HepG2 (cell line): ENCODE measurements at regions not wholly inside any gene's neighbourhood (a gene's known extent, or its start where the extent isn't known, plus 50 kb on each side); places are given as distances from the start of the nearest gene placed in this dataset.

Experiments used
- AHR ChIP-seq: IDR thresholded peaks from 2 replicates; pipeline ENCODE4 v1.6.1; 2018; ENCODE audit warnings: missing genetic modification reagents, missing compliant biosample characterization
- ASH2L ChIP-seq: fragments of 300-600, 200-600 bp; sonication (generic); IDR thresholded peaks from 2 replicates; pipeline ENCODE4 v1.7.0; 2017; ENCODE audit warnings: low read depth, mild to moderate bottlenecking, moderate library complexity, mixed read lengths, low read length; ENCODE audit not compliant: insufficient read length
- GATAD2A ChIP-seq: IDR thresholded peaks from 2 replicates; pipeline ENCODE4 v1.6.1; 2016
- HOMEZ ChIP-seq: IDR thresholded peaks from 2 replicates; pipeline ENCODE4 v1.6.1; 2016; ENCODE audit warnings: low read depth
- MAFF ChIP-seq: IDR thresholded peaks from 2 replicates; pipeline ENCODE4 v1.6.1; 2011; ENCODE audit warnings: low read depth, low read length, improper control_type of control experiment
- MYC ChIP-seq: sonication (generic); formaldehyde crosslinking; IDR thresholded peaks from 2 replicates; pipeline ENCODE4 v1.9.0; 2021; ENCODE audit warnings: missing genetic modification reagents, borderline replicate concordance
- NFKB2 ChIP-seq: sonication (generic); formaldehyde crosslinking; IDR thresholded peaks from 2 replicates; pipeline ENCODE4 v1.4.0; 2020; ENCODE audit warnings: missing genetic modification reagents, borderline replicate concordance
- NR2F6 ChIP-seq, 2 experiments: IDR thresholded peaks; 2 replicates each; pipeline ENCODE4 v1.6.1; 2016; ENCODE audit warnings: antibody characterized with exemption in 1 of 2, mild to moderate bottlenecking in 1 of 2
- RXRB ChIP-seq: IDR thresholded peaks from 2 replicates; pipeline ENCODE4 v1.6.1; 2016; ENCODE audit warnings: borderline replicate concordance, missing genetic modification reagents, missing compliant biosample characterization
- SMARCC2 ChIP-seq: fragments of 450-650 bp; IDR thresholded peaks from 2 replicates; pipeline ENCODE4 v1.6.1; 2017; ENCODE audit warnings: antibody characterized with exemption, mild to moderate bottlenecking
- THAP7 ChIP-seq: sonication (generic); formaldehyde crosslinking; IDR thresholded peaks from 2 replicates; pipeline ENCODE4 v1.8.1; 2023; ENCODE audit warnings: mild to moderate bottlenecking, missing genetic modification reagents
- ZBED4 ChIP-seq: sonication (generic); formaldehyde crosslinking; IDR thresholded peaks from 2 replicates; pipeline ENCODE4 v1.4.0; 2020; ENCODE audit warnings: missing genetic modification reagents, borderline replicate concordance
- ZNF280D ChIP-seq: sonication (generic); formaldehyde crosslinking; IDR thresholded peaks from 2 replicates; pipeline ENCODE4 v1.5.1; 2020; ENCODE audit warnings: mild to moderate bottlenecking, missing genetic modification reagents
- ZNF644 ChIP-seq: IDR thresholded peaks from 2 replicates; pipeline ENCODE4 v1.6.1; 2016; ENCODE audit warnings: low read depth
- ZNF713 ChIP-seq: sonication (generic); formaldehyde crosslinking; IDR thresholded peaks from 2 replicates; pipeline ENCODE4 v1.4.0; 2020; ENCODE audit warnings: mild to moderate bottlenecking, missing genetic modification reagents
- ZNF75D ChIP-seq: sonication (generic); formaldehyde crosslinking; IDR thresholded peaks from 2 replicates; pipeline ENCODE4 v1.8.1; 2023; ENCODE audit warnings: missing genetic modification reagents, mild to moderate bottlenecking, borderline replicate concordance
- ZNF777 ChIP-seq: sonication (generic); formaldehyde crosslinking; IDR thresholded peaks from 2 replicates; pipeline ENCODE4 v1.4.0; 2020; ENCODE audit warnings: missing genetic modification reagents
- ZSCAN9 ChIP-seq: IDR thresholded peaks from 2 replicates; pipeline ENCODE4 v1.6.1; 2016; ENCODE audit warnings: borderline replicate concordance
- TF ChIP-seq, protein P1 (sequence below): sonication (generic); formaldehyde crosslinking; IDR thresholded peaks from 2 replicates; pipeline ENCODE4 v1.8.0; 2022; ENCODE audit warnings: missing genetic modification reagents, mild to moderate bottlenecking, inconsistent platforms, borderline replicate concordance

DNA sequence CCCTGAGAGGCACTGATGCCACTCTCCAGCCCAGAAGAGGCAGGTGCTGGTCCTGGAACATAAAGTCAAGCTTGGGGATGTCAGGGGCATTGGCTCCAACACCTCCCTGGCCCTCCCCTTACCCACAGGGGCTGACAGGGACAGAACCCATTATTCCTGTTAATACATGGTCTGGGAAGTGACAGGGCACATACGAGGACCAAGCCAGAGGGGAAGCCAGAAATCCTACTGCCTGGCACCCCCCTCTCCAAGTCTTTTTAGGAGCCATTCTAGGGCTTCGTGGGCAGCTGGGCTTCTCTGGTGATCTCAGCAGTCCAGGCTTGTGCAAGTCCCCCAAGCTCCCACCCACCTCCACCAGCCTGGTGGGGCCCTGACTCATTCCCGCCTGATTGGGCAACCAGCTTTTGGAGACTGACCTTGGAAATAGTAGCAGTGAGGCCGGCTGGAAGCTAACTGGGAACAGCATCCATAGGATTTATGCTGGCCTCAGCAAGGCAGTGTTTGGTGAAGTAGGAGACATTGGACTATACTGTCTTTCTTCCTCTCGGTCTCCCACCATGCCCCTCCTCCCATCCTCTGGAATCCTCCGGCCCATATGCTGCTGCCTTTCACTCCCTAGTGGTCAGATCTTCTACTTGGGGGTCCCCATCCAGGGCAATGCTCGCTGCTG is 86.4 kb upstream of the HK2 start (continued):
- peak; percentile 63; the same call in 1 of the 2 replicates for TF ChIP-seq ZBED4
- no peak for TF ChIP-seq ZNF713
- TF ChIP-seq MAFF, result peak; percentile 86
- TF ChIP-seq NR2F6 (IDR thresholded peaks at IDR 0.05), result no peak
- peak; percentile 74 for TF ChIP-seq NR2F6 (CRISPR knock-in tag; IDR thresholded peaks at IDR 0.05)
- TF ChIP-seq RXRB (CRISPR knock-in tag), result peak; percentile 68
- no peak for TF ChIP-seq ZNF75D (CRISPR knock-in tag)
- TF ChIP-seq SMARCC2, result no peak
- peak; percentile 49; the same call in 1 of the 2 replicates for TF ChIP-seq ZSCAN9
- TF ChIP-seq, protein P1, sequence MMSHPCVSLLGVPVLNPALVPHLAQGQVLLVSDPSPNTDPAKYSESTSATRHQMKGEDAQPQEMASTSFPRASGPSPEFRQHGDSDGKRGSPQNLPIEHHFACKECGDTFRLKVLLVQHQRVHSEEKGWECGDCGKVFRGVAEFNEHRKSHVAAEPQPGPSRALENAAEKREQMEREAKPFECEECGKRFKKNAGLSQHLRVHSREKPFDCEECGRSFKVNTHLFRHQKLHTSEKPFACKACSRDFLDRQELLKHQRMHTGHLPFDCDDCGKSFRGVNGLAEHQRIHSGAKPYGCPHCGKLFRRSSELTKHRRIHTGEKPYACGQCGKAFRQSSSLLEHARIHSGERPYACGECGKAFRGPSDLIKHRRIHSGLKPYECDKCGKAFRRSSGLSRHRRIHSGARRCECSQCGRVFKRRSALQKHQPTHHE (CRISPR knock-in tag), result 0 out of 2 replicates have a peak, but pooled peaks have one; percentile 71
- peak; percentile 69; the same call in 1 of the 2 replicates for TF ChIP-seq AHR
- TF ChIP-seq NFKB2 (CRISPR knock-in tag), result peak; percentile 81; the same call in 1 of the 2 replicates
- no peak for TF ChIP-seq ASH2L
- no peak for TF ChIP-seq THAP7 (CRISPR knock-in tag)
- peak; percentile 96 for TF ChIP-seq GATAD2A (CRISPR knock-in tag)
- peak; percentile 78; the same call in 1 of the 2 replicates for TF ChIP-seq ZNF280D (CRISPR knock-in tag)
- TF ChIP-seq ZNF777 (CRISPR knock-in tag), result no peak
- peak; percentile 72; the same call in 1 of the 2 replicates for TF ChIP-seq MYC (CRISPR knock-in tag)
- TF ChIP-seq HOMEZ, result peak; percentile 82
- TF ChIP-seq ZNF644 (CRISPR knock-in tag), result peak; percentile 94
